Right lobe of liver (tissue), 6 donors: ENCODE measurements at regions not wholly inside any gene's neighbourhood (a gene's known extent, or its start where the extent isn't known, plus 50 kb on each side); places are given as distances from the start of the nearest gene placed in this dataset.

ENCODE experiments used
- ATAC-seq, 4 donors: fragments of 200-7000 bp; cut with Tn5 transposase; one replicate each; pipeline ENCODE4 v1.9.1; 2020; ENCODE audit warnings: mild to moderate bottlenecking in 4 of 4, moderate library complexity in 4 of 4
- DNase-seq, 3 donors: peaks; one replicate each; pipeline ENCODE4 v3.0.0-alpha.2; 2020
- H3K27ac ChIP-seq, 3 donors: fragments of 200-600 bp; one replicate each; pipeline ENCODE4 v1.8.0; 2022
- H3K27me3 ChIP-seq, 2 donors: fragments of 200-600 bp; one replicate each; pipeline ENCODE4 v1.8.0; 2022
- H3K36me3 ChIP-seq, 4 donors: fragments of 200-600 bp; sonication (generic) in 1 of 4; one replicate each; pipeline versions ENCODE4 v1.5.1 to v1.8.0; 2017 to 2022; ENCODE audit warnings: control low read depth in 1 of 4
- H3K4me1 ChIP-seq, 4 donors: fragments of 200-600 bp; sonication (generic) in 1 of 4; one replicate each; pipeline versions ENCODE4 v1.5.1 to v1.8.0; 2017 to 2022; ENCODE audit warnings: control low read depth in 1 of 4
- H3K4me3 ChIP-seq, 3 donors: fragments of 200-600 bp; one replicate each; pipeline ENCODE4 v1.8.0; 2022
- H3K9me3 ChIP-seq, 4 donors: fragments of 200-600 bp; sonication (generic) in 1 of 4; one replicate each; pipeline versions ENCODE4 v1.5.1 to v1.8.0; 2017 to 2022; ENCODE audit warnings: control low read depth in 1 of 4
- CTCF ChIP-seq, 4 donors: fragments of 200-600 bp in 3 of 4; fragments of 450-650 bp in 1 of 4; IDR thresholded peaks; one replicate each; pipeline versions ENCODE4 v1.5.1 to v1.8.0; 2016 to 2022; ENCODE audit warnings: antibody characterized with exemption in 4 of 4, mild to moderate bottlenecking in 2 of 4
- POLR2A ChIP-seq: fragments of 450-650 bp; IDR thresholded peaks from one replicate; pipeline ENCODE4 v1.6.1; 2017; ENCODE audit warnings: antibody characterized with exemption, mild to moderate bottlenecking
- WGBS: methylation state at CpG from one replicate; pipeline ENCODE4 v1.1.6; 2018; ENCODE audit warnings: low coverage, low lambda C conversion rate; ENCODE audit not compliant: insufficient coverage; ENCODE audit errors: missing lambda C conversion rate; 5-methylcytosine and 5-hydroxymethylcytosine counted together
- intact Hi-C, 2 donors: fragments of 100-400 bp; cut with DNase I; formaldehyde crosslinking; loops; one replicate each; pipeline versions ENCODE4 v1.11.2 to v1.14.1; 2022
- donor health status: DM: no; HTN: yes; CAD: no.
- donor health status: DM: no; HTN: no; CAD: no.
- donor health status: DM: no; HTN: no; CAD: no.
- donor health status: DM: no; HTN: yes; CAD: no.
- donor health status: DM: no; HTN: yes; CAD: no.

- Histone ChIP-seq H3K9me3 (no peaks in the 10 kb centered on the region), H3K27ac (no peak overlapping the region), H3K4me3 (no peak overlapping the region), H3K4me1 (no peaks in the 10 kb centered on the region), H3K36me3 (no peaks in the 10 kb centered on the region), H3K27me3 (no peaks in the 10 kb centered on the region)
- intact Hi-C loops = no loop called here
- ATAC-seq (no peak), DNase-seq (no peak)
- TF ChIP-seq CTCF (IDR thresholded peaks at IDR 0.05) (no peak), POLR2A (no peak)
- 64% methylated on average over 7 of the region's 7 CpGs for WGBS
Observed at GRCh38 chr3:106403371-106404145, 534.7 kb upstream of the CBLB start.

DNA sequence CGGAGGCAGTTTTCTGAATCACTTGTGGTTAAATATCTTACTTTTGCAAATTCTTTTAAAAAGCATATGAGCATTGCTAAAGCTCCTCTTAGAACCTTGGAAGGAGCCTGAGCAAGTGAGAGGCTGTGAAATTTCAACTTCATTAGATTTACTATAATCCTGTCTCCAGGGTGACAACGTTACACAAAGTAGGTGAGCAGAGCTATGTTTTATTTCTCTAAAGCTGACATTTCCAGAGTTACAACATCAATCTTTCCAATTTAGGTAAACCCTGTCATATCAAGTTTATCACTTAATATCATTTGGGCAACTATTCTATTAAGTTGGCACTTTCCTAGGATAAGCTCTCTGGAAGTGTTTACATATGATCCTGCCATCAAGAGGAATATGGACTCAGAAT, 544.9 kb upstream of the CBLB start:
- no peak for ATAC-seq
- TF ChIP-seq POLR2A (no peak), CTCF (IDR thresholded peaks at IDR 0.05) (no peak)
- Histone ChIP-seq H3K27me3 (no peaks in the 10 kb centered on the region), H3K4me1 (no peaks in the 10 kb centered on the region), H3K27ac (no peak overlapping the region), H3K9me3 (no peaks in the 10 kb centered on the region), H3K4me3 (no peak overlapping the region), H3K36me3 (no peaks in the 10 kb centered on the region)
- no peak for DNase-seq
- 46% methylated on average over 2 of the region's 2 CpGs for WGBS
- intact Hi-C loops = no loop called here

- no peaks in the 10 kb centered on the region for H3K36me3 ChIP-seq
- no peak for ATAC-seq
- H3K4me1 ChIP-seq = no peaks in the 10 kb centered on the region
Observed at GRCh38 chr3:106420628-106421027, 551.8 kb upstream of the CBLB start.

GRCh38 chr3:106421426-106421825, 552.6 kb upstream of the CBLB start:
- H3K4me3 ChIP-seq = no peak overlapping the region
- no peaks in the 10 kb centered on the region for H3K4me1 ChIP-seq
- TF ChIP-seq POLR2A (no peak), CTCF (IDR thresholded peaks at IDR 0.05) (no peak)
- WGBS = 33% methylated on average over 1 of the region's 1 CpG
- no peak for ATAC-seq
- no peaks in the 10 kb centered on the region for H3K9me3 ChIP-seq
- no peak overlapping the region for H3K27ac ChIP-seq
- no peak for DNase-seq
- intact Hi-C loops = no loop called here
- no peaks in the 10 kb centered on the region for H3K36me3 ChIP-seq
- H3K27me3 ChIP-seq = no peaks in the 10 kb centered on the region

More at GRCh38 chr3:106420628-106421027, 551.8 kb upstream of the CBLB start:
- Histone ChIP-seq H3K9me3 (no peaks in the 10 kb centered on the region), H3K27me3 (no peaks in the 10 kb centered on the region), H3K27ac (no peak overlapping the region), H3K4me3 (no peak overlapping the region)
- intact Hi-C loops = no loop called here
- TF ChIP-seq POLR2A (no peak), CTCF (IDR thresholded peaks at IDR 0.05) (no peak)
- no peak for DNase-seq
- 32% methylated on average over 2 of the region's 2 CpGs for WGBS
